HEK293 (cell line): ENCODE measurements at regions not wholly inside any gene's neighbourhood (a gene's known extent, or its start where the extent isn't known, plus 50 kb on each side); places are given as distances from the start of the nearest gene placed in this dataset.

ENCODE experiments used
- BCL11B ChIP-seq: fragments of 450-650 bp; formaldehyde crosslinking; IDR thresholded peaks from 2 replicates; pipeline ENCODE4 v1.5.1; 2016; ENCODE audit warnings: low read depth, missing biosample characterization, missing genetic modification characterization
- FEZF1 ChIP-seq: fragments of 450-650 bp; formaldehyde crosslinking; IDR thresholded peaks from 2 replicates; pipeline ENCODE4 v1.5.1; 2016; ENCODE audit warnings: missing biosample characterization, missing genetic modification characterization
- KLF10 ChIP-seq: fragments of 450-650 bp; IDR thresholded peaks from 2 replicates; pipeline ENCODE4 v1.5.1; 2018; ENCODE audit warnings: missing biosample characterization, mild to moderate bottlenecking, missing genetic modification characterization
- KLF8 ChIP-seq: fragments of 450-650 bp; formaldehyde crosslinking; IDR thresholded peaks from 2 replicates; pipeline ENCODE4 v1.5.1; 2016; ENCODE audit warnings: missing biosample characterization, missing genetic modification characterization
- MZF1 ChIP-seq: fragments of 450-650 bp; formaldehyde crosslinking; IDR thresholded peaks from 2 replicates; pipeline ENCODE4 v1.5.1; 2017; ENCODE audit warnings: missing biosample characterization, missing genetic modification characterization, borderline replicate concordance
- PRDM4 ChIP-seq: fragments of 450-650 bp; formaldehyde crosslinking; IDR thresholded peaks from 2 replicates; pipeline ENCODE4 v1.5.1; 2017; ENCODE audit warnings: missing biosample characterization, missing genetic modification characterization
- TCF7L2 ChIP-seq: IDR thresholded peaks from 2 replicates; pipeline ENCODE4 v1.6.1; 2011; ENCODE audit warnings: low read depth, mild to moderate bottlenecking, inconsistent platforms, low read length, moderate library complexity, borderline replicate concordance
- TRIM28 ChIP-seq: IDR thresholded peaks from 2 replicates; pipeline ENCODE4 v1.6.1; 2011; ENCODE audit warnings: low read length, control low read depth, borderline replicate concordance
- YY2 ChIP-seq: fragments of 450-650 bp; formaldehyde crosslinking; IDR thresholded peaks from 2 replicates; pipeline ENCODE4 v1.5.1; 2016; ENCODE audit warnings: missing biosample characterization, missing genetic modification characterization
- ZBTB1 ChIP-seq: fragments of 450-650 bp; formaldehyde crosslinking; IDR thresholded peaks from 2 replicates; pipeline ENCODE4 v1.5.1; 2016; ENCODE audit warnings: missing biosample characterization, missing genetic modification characterization
- ZBTB17 ChIP-seq: fragments of 450-650 bp; formaldehyde crosslinking; IDR thresholded peaks from 2 replicates; pipeline ENCODE4 v1.5.1; 2016; ENCODE audit warnings: missing biosample characterization, missing genetic modification characterization
- ZBTB26 ChIP-seq: fragments of 450-650 bp; formaldehyde crosslinking; optimal IDR thresholded peaks from 2 replicates; pipeline ENCODE3; 2016; ENCODE audit warnings: missing biosample characterization, mild to moderate bottlenecking, missing genetic modification characterization
- ZBTB49 ChIP-seq: fragments of 450-650 bp; formaldehyde crosslinking; IDR thresholded peaks from 2 replicates; pipeline ENCODE4 v1.5.1; 2016; ENCODE audit warnings: missing biosample characterization, missing genetic modification characterization, low read depth
- ZFHX2 ChIP-seq: fragments of 450-650 bp; formaldehyde crosslinking; conservative IDR thresholded peaks from 2 replicates; pipeline ENCODE4 v1.5.1; 2016; ENCODE audit warnings: missing biosample characterization, missing genetic modification characterization
- ZNF114 ChIP-seq: fragments of 450-650 bp; formaldehyde crosslinking; IDR thresholded peaks from 2 replicates; pipeline ENCODE4 v1.5.0; 2017; ENCODE audit warnings: missing biosample characterization, missing genetic modification characterization
- ZNF146 ChIP-seq: fragments of 450-650 bp; formaldehyde crosslinking; IDR thresholded peaks from 2 replicates; pipeline ENCODE4 v1.5.1; 2016; ENCODE audit warnings: missing biosample characterization, missing genetic modification characterization
- ZNF239 ChIP-seq: fragments of 450-650 bp; formaldehyde crosslinking; IDR thresholded peaks from 2 replicates; pipeline ENCODE4 v1.5.1; 2016; ENCODE audit warnings: missing biosample characterization, missing genetic modification characterization
- ZNF24 ChIP-seq: fragments of 450-650 bp; formaldehyde crosslinking; IDR thresholded peaks from 2 replicates; pipeline ENCODE4 v1.5.1; 2016; ENCODE audit warnings: missing biosample characterization, missing genetic modification characterization
- ZNF266 ChIP-seq: fragments of 450-650 bp; formaldehyde crosslinking; IDR thresholded peaks from 2 replicates; pipeline ENCODE4 v1.5.1; 2016; ENCODE audit warnings: missing biosample characterization, missing genetic modification characterization, low read depth
- ZNF302 ChIP-seq: fragments of 450-650 bp; formaldehyde crosslinking; IDR thresholded peaks from 2 replicates; pipeline ENCODE4 v1.5.1; 2016; ENCODE audit warnings: missing biosample characterization, missing genetic modification characterization, low read depth
- ZNF341 ChIP-seq: fragments of 450-650 bp; formaldehyde crosslinking; IDR thresholded peaks from 2 replicates; pipeline ENCODE4; 2016; ENCODE audit warnings: low read depth, missing biosample characterization, missing genetic modification characterization
- ZNF394 ChIP-seq: fragments of 450-650 bp; formaldehyde crosslinking; IDR thresholded peaks from 2 replicates; pipeline ENCODE4 v1.5.1; 2016; ENCODE audit warnings: missing biosample characterization, missing genetic modification characterization, mild to moderate bottlenecking, moderate library complexity, borderline replicate concordance
- ZNF416 ChIP-seq: fragments of 450-650 bp; formaldehyde crosslinking; IDR thresholded peaks from 2 replicates; pipeline ENCODE4 v1.5.1; 2016; ENCODE audit warnings: missing biosample characterization, missing genetic modification characterization
- ZNF548 ChIP-seq: fragments of 450-650 bp; formaldehyde crosslinking; IDR thresholded peaks from 2 replicates; pipeline ENCODE4 v1.5.1; 2016; ENCODE audit warnings: missing biosample characterization, missing genetic modification characterization
- ZNF596 ChIP-seq: fragments of 450-650 bp; IDR thresholded peaks from 2 replicates; pipeline ENCODE4 v1.5.0; 2018; ENCODE audit warnings: missing biosample characterization, mild to moderate bottlenecking, missing genetic modification characterization, moderate library complexity
- ZNF660 ChIP-seq: fragments of 450-650 bp; IDR thresholded peaks from 2 replicates; pipeline ENCODE4 v1.5.1; 2018; ENCODE audit warnings: missing biosample characterization, mild to moderate bottlenecking, missing genetic modification characterization
- ZNF701 ChIP-seq: fragments of 450-650 bp; formaldehyde crosslinking; IDR thresholded peaks from 2 replicates; pipeline ENCODE4 v1.5.1; 2016; ENCODE audit warnings: missing biosample characterization, missing genetic modification characterization
- ZNF776 ChIP-seq: fragments of 450-650 bp; formaldehyde crosslinking; IDR thresholded peaks from 2 replicates; pipeline ENCODE4 v1.5.0; 2017; ENCODE audit warnings: missing biosample characterization, missing genetic modification characterization, borderline replicate concordance
- ZXDB ChIP-seq: fragments of 450-650 bp; formaldehyde crosslinking; IDR thresholded peaks from 2 replicates; pipeline ENCODE4 v1.5.1; 2016; ENCODE audit warnings: missing biosample characterization, missing genetic modification characterization
- TF ChIP-seq, protein P1 (sequence below): fragments of 450-650 bp; formaldehyde crosslinking; IDR thresholded peaks from 2 replicates; pipeline ENCODE4 v1.5.1; 2016; ENCODE audit warnings: missing biosample characterization, missing genetic modification characterization, borderline replicate concordance

- 0 out of 2 replicates have a peak, but pooled peaks have one; percentile 51 for TF ChIP-seq KLF8 (tag by site-specific recombination)
- no peak for TF ChIP-seq ZBTB49 (tag by site-specific recombination)
- TF ChIP-seq TRIM28, result no peak; the same call in 1 of the 2 replicates
- TF ChIP-seq ZNF776, result no peak
- TF ChIP-seq ZFHX2 (tag by site-specific recombination), result peak; percentile 52; the same call in 1 of the 2 replicates
- TF ChIP-seq, protein P1, sequence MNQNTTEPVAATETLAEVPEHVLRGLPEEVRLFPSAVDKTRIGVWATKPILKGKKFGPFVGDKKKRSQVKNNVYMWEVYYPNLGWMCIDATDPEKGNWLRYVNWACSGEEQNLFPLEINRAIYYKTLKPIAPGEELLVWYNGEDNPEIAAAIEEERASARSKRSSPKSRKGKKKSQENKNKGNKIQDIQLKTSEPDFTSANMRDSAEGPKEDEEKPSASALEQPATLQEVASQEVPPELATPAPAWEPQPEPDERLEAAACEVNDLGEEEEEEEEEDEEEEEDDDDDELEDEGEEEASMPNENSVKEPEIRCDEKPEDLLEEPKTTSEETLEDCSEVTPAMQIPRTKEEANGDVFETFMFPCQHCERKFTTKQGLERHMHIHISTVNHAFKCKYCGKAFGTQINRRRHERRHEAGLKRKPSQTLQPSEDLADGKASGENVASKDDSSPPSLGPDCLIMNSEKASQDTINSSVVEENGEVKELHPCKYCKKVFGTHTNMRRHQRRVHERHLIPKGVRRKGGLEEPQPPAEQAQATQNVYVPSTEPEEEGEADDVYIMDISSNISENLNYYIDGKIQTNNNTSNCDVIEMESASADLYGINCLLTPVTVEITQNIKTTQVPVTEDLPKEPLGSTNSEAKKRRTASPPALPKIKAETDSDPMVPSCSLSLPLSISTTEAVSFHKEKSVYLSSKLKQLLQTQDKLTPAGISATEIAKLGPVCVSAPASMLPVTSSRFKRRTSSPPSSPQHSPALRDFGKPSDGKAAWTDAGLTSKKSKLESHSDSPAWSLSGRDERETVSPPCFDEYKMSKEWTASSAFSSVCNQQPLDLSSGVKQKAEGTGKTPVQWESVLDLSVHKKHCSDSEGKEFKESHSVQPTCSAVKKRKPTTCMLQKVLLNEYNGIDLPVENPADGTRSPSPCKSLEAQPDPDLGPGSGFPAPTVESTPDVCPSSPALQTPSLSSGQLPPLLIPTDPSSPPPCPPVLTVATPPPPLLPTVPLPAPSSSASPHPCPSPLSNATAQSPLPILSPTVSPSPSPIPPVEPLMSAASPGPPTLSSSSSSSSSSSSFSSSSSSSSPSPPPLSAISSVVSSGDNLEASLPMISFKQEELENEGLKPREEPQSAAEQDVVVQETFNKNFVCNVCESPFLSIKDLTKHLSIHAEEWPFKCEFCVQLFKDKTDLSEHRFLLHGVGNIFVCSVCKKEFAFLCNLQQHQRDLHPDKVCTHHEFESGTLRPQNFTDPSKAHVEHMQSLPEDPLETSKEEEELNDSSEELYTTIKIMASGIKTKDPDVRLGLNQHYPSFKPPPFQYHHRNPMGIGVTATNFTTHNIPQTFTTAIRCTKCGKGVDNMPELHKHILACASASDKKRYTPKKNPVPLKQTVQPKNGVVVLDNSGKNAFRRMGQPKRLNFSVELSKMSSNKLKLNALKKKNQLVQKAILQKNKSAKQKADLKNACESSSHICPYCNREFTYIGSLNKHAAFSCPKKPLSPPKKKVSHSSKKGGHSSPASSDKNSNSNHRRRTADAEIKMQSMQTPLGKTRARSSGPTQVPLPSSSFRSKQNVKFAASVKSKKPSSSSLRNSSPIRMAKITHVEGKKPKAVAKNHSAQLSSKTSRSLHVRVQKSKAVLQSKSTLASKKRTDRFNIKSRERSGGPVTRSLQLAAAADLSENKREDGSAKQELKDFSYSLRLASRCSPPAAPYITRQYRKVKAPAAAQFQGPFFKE (tag by site-specific recombination), result no peak
- TF ChIP-seq KLF10 (tag by site-specific recombination), result no peak
- TF ChIP-seq ZNF548 (tag by site-specific recombination), result no peak
- TF ChIP-seq BCL11B (tag by site-specific recombination), result peak; percentile 80; the same call in 1 of the 2 replicates
- TF ChIP-seq TCF7L2, result no peak
- TF ChIP-seq ZNF24 (tag by site-specific recombination), result peak; percentile 83; the same call in 1 of the 2 replicates
- no peak; the same call in 1 of the 2 replicates for TF ChIP-seq ZNF394
- peak; percentile 70; the same call in 1 of the 2 replicates for TF ChIP-seq PRDM4 (tag by site-specific recombination)
- TF ChIP-seq ZNF701 (tag by site-specific recombination), result no peak
- no peak for TF ChIP-seq YY2
- TF ChIP-seq ZBTB26, result no peak
- TF ChIP-seq ZBTB17 (tag by site-specific recombination), result peak; percentile 51
- no peak for TF ChIP-seq ZBTB1 (tag by site-specific recombination)
- TF ChIP-seq ZNF146 (tag by site-specific recombination), result no peak
- no peak for TF ChIP-seq ZNF114
- TF ChIP-seq ZNF239 (tag by site-specific recombination), result no peak
- TF ChIP-seq ZNF341, result peak; percentile 69
- no peak for TF ChIP-seq ZNF266 (tag by site-specific recombination)
- peak; percentile 71; the same call in 1 of the 2 replicates for TF ChIP-seq ZNF596 (tag by site-specific recombination)
- TF ChIP-seq MZF1 (tag by site-specific recombination), result 0 out of 2 replicates have a peak, but pooled peaks have one; percentile 40
- TF ChIP-seq ZNF660, result peak; percentile 44; the same call in 1 of the 2 replicates
- TF ChIP-seq ZNF302, result no peak
- TF ChIP-seq FEZF1 (tag by site-specific recombination), result peak; percentile 98
- no peak for TF ChIP-seq ZNF416 (tag by site-specific recombination)
- peak; percentile 91 for TF ChIP-seq ZXDB (tag by site-specific recombination)
Measured at GRCh38 chr15:39403640-39404117, 177.2 kb upstream of the THBS1 start (continued).
